Upper lobe of left lung (tissue), 6 donors: ENCODE measurements at regions not wholly inside any gene's neighbourhood (a gene's known extent, or its start where the extent isn't known, plus 50 kb on each side); places are given as distances from the start of the nearest gene placed in this dataset.
A peak's percentile ranks its signal among the peaks of the same experiment; 100 is the strongest.
"Not testable (repeated sequence)": the region's sequence is repeated elsewhere in the genome, so short reads cannot be mapped to it uniquely, and the experiment has no call there.

Experiments
- ATAC-seq, 2 donors: fragments of 200-7000 bp; cut with Tn5 transposase; one replicate each; pipeline ENCODE4 v1.9.1; 2022; ENCODE audit warnings: mild to moderate bottlenecking in 2 of 2, moderate library complexity in 2 of 2; ENCODE audit not compliant: low FRiP score in 2 of 2
- DNase-seq, 2 donors: peaks; one replicate each; pipeline ENCODE4 v3.0.0-alpha.2; 2019 to 2020
- H3K27ac ChIP-seq, 4 donors: fragments of 200-600 bp; sonication (generic); one replicate each; pipeline ENCODE4 v1.5.1; 2016 to 2019
- H3K27me3 ChIP-seq, 4 donors: fragments of 200-600 bp; sonication (generic); one replicate each; pipeline ENCODE4 v1.5.1; 2017 to 2019
- H3K36me3 ChIP-seq, 4 donors: fragments of 200-600 bp; sonication (generic); one replicate each; pipeline ENCODE4 v1.5.1; 2016 to 2019
- H3K4me1 ChIP-seq, 4 donors: fragments of 200-600 bp; sonication (generic); one replicate each; pipeline ENCODE4 v1.5.1; 2018 to 2019
- H3K4me3 ChIP-seq, 4 donors: fragments of 200-600 bp; sonication (generic); one replicate each; pipeline ENCODE4 v1.5.1; 2017 to 2019; ENCODE audit warnings: mild to moderate bottlenecking in 2 of 4, moderate library complexity in 1 of 4
- H3K9me3 ChIP-seq, 4 donors: fragments of 200-600 bp; sonication (generic); one replicate each; pipeline ENCODE4 v1.5.1; 2018 to 2019
- EP300 ChIP-seq, 4 donors: sonication (generic); formaldehyde crosslinking; IDR thresholded peaks; one replicate each; pipeline ENCODE4 v1.5.1; 2017; ENCODE audit warnings: antibody characterized with exemption in 4 of 4, control low read depth in 2 of 4
- POLR2A ChIP-seq, 4 donors: fragments of 450-650 bp; IDR thresholded peaks; one replicate each; pipeline ENCODE4 v1.5.1; 2016 to 2017; ENCODE audit warnings: antibody characterized with exemption in 4 of 4, mild to moderate bottlenecking in 2 of 4
- POLR2AphosphoS5 ChIP-seq, 2 donors: sonication (generic); formaldehyde crosslinking; IDR thresholded peaks; one replicate each; pipeline ENCODE4 v1.5.1; 2017; ENCODE audit warnings: antibody characterized with exemption in 2 of 2
- WGBS, 2 donors: methylation state at CpG; one replicate each; pipeline ENCODE4 v1.1.5; 2017 to 2018; 5-methylcytosine and 5-hydroxymethylcytosine counted together
- TF ChIP-seq, protein P1 (sequence below), 6 experiments: fragments of 450-650 bp in 4 of 6; fragments of 200-600 bp in 2 of 6; sonication (generic) in 2 of 6; IDR thresholded peaks; one replicate each; pipeline ENCODE4 v1.5.1; 2016 to 2019; ENCODE audit warnings: antibody characterized with exemption in 6 of 6
- donor health status: DM: no; HTN: no; CAD: no; lungs with moderate emphysema.
- donor health status: DM: no; HTN: yes; CAD: no; lungs with severe emphysema.

- no peaks in the 10 kb centered on the region for H3K27me3 ChIP-seq
- WGBS, 2 donors: 96% methylated on average over 2 of the region's 2 CpGs; no CpG with 5 or more reads in 1 of the 2 donors
- H3K27ac ChIP-seq: no peak overlapping the region
- no peaks in the 10 kb centered on the region for H3K36me3 ChIP-seq
- H3K4me1 ChIP-seq: no peaks in the 10 kb centered on the region
- H3K9me3 ChIP-seq: no peaks in the 10 kb centered on the region
- H3K4me3 ChIP-seq: no peak overlapping the region
- TF ChIP-seq EP300 (IDR thresholded peaks at IDR 0.05) (no peak), POLR2AphosphoS5 (IDR thresholded peaks at IDR 0.05) (no peak), POLR2A (IDR thresholded peaks at IDR 0.05) (no peak)
- TF ChIP-seq, protein P1, sequence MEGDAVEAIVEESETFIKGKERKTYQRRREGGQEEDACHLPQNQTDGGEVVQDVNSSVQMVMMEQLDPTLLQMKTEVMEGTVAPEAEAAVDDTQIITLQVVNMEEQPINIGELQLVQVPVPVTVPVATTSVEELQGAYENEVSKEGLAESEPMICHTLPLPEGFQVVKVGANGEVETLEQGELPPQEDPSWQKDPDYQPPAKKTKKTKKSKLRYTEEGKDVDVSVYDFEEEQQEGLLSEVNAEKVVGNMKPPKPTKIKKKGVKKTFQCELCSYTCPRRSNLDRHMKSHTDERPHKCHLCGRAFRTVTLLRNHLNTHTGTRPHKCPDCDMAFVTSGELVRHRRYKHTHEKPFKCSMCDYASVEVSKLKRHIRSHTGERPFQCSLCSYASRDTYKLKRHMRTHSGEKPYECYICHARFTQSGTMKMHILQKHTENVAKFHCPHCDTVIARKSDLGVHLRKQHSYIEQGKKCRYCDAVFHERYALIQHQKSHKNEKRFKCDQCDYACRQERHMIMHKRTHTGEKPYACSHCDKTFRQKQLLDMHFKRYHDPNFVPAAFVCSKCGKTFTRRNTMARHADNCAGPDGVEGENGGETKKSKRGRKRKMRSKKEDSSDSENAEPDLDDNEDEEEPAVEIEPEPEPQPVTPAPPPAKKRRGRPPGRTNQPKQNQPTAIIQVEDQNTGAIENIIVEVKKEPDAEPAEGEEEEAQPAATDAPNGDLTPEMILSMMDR (IDR thresholded peaks at IDR 0.05): no peak
- no peak for ATAC-seq
- no peak for DNase-seq
These were observed 63.9 kb upstream of the LAPTM4A start for GRCh38 chr2:20115374-20115773.

DNA sequence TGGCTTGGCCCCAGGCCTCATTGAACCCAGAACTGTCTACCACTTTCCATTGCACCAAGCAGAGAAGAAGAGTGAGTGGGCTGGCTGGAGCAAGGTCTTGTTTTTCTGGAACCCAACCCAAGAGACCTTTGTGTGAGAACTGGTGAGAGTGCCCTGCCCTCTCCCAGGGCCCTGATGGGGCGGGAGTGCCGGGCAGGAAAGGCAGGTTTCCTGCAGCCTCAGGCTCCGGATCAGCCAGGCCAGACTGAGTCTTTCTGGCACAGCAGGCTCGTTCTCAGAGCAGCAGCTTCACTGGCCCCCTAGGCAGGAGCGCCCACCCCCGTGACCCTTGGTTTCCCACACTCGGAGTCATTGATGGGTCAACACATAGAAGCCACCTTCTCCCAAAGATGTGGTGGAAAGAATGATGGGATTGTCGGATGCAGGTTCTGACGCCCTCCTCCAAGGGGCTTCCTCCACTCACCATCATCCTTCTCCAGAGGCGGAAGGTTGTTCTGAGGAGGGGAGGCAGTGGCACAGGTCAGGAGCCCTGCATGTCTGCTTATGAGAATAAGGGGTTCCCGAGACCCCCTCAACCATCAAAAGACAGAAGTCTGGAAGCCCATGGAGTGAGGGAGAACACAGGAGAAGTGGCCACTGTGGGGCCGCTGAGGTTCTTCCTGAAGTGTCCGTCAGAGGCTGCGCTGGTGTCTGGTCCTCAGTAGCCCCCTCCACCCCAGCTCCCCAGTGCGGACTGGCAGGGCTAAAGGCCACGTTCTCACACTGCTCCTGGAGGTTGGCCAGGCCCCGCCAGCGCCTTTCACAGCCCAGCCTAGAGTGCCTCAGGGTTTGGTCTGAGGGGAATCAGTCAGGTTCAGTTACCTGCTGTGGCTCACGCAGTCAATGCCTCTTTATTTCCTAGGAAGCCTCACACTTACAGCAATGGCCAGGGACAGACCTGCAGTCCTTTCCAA, 62.8 kb upstream of the LAPTM4A start:
- Histone ChIP-seq H3K36me3 (no peaks in the 10 kb centered on the region), H3K27ac (no peak overlapping the region), H3K27me3 (no peaks in the 10 kb centered on the region), H3K4me1 (no peaks in the 10 kb centered on the region), H3K4me3 (no peak overlapping the region), H3K9me3 (peaks cover 0 to 3% (median 0%) of the 10 kb centered on the region in 4 donors)
- no peak for TF ChIP-seq EP300 (IDR thresholded peaks at IDR 0.05)
- TF ChIP-seq POLR2AphosphoS5 (IDR thresholded peaks at IDR 0.05): no peak
- TF ChIP-seq, protein P1 (IDR thresholded peaks at IDR 0.05): no peak
- TF ChIP-seq POLR2A (IDR thresholded peaks at IDR 0.05): no peak
- WGBS, 2 donors: 65 to 80% methylated on average over 5 to 16 of the region's 19 CpGs
- DNase-seq: peak in 1 of 2 donors; percentile 59
- ATAC-seq: no peak

DNA sequence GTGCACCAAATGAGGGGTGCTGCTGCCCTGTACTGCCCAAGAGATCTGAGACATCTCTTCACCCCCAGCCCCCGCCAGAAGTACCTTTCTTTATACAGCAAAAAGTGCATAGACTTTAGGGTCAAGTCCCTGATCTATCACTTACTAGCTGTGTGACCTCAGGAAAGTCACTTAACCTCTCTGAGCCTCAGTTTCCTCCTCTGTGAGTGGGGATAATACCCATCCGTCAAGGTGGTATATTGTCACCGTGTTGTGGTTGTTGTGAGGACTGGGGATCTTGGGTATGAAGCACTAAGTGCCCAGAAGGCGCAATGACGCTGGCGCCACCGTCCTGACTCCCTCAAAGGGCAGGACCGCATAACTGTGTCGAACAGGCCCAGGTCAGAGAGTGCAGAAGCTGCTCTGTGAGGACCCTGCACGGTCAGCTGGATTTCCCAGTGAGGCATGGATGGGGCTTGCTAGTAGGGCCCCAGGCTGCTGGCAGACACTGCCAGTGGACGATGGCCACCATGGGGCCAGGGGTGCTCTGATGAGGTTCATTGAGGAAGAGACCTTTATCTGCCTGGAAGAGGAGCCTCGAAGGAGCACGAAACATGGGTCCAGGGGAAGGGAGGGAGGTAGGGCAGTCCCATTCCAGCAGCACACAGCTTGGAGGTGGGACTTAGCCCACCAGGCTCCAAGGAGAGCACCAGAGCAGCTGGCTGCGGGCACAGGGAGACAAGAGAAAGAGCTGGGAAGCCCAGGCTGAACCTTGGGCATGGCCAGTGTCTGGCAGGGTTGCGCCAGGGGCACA, 61.8 kb upstream of the LAPTM4A start:
- DNase-seq: peak in 1 of 2 donors; percentile 36
- Histone ChIP-seq H3K4me3 (no peak overlapping the region), H3K27me3 (no peaks in the 10 kb centered on the region), H3K27ac (no peak overlapping the region), H3K36me3 (no peaks in the 10 kb centered on the region), H3K9me3 (peaks cover 0 to 3% (median 0%) of the 10 kb centered on the region in 4 donors), H3K4me1 (no peaks in the 10 kb centered on the region)
- TF ChIP-seq POLR2AphosphoS5 (IDR thresholded peaks at IDR 0.05): no peak
- TF ChIP-seq, protein P1 (IDR thresholded peaks at IDR 0.05): no peak
- no peak for TF ChIP-seq POLR2A (IDR thresholded peaks at IDR 0.05)
- no peak for TF ChIP-seq EP300 (IDR thresholded peaks at IDR 0.05)
- WGBS, 2 donors: 88 to 93% methylated on average over 14 to 15 of the region's 15 CpGs
- ATAC-seq: no peak

GRCh38 chr2:20112361-20112760, 60.9 kb upstream of the LAPTM4A start:
- not testable (repeated sequence) for H3K27ac ChIP-seq, H3K4me1 ChIP-seq, DNase-seq, H3K27me3 ChIP-seq, H3K9me3 ChIP-seq, ATAC-seq, H3K4me3 ChIP-seq, H3K36me3 ChIP-seq
- 90 to 94% methylated on average over 9 of the region's 9 CpGs for WGBS, 2 donors
